Parathyroid adenoma (tissue), 2 donors: ENCODE measurements at regions not wholly inside any gene's neighbourhood (a gene's known extent, or its start where the extent isn't known, plus 50 kb on each side); places are given as distances from the start of the nearest gene placed in this dataset.

ENCODE experiments used
- H2AFZ ChIP-seq: fragments of 300-600 bp; sonication (generic); one replicate; pipeline ENCODE4 v1.7.0; 2017; ENCODE audit warnings: antibody characterized with exemption, mild to moderate bottlenecking
- H3K27ac ChIP-seq: fragments of 300-600 bp; sonication (generic); one replicate; pipeline ENCODE4 v1.7.0; 2017
- H3K27me3 ChIP-seq: fragments of 300-600 bp; sonication (generic); one replicate; pipeline ENCODE4 v1.7.0; 2017; ENCODE audit warnings: low read length; ENCODE audit not compliant: control insufficient read depth, insufficient read depth
- H3K36me3 ChIP-seq: fragments of 300-600 bp; sonication (generic); one replicate; pipeline ENCODE4 v1.7.0; 2017; ENCODE audit warnings: low read length; ENCODE audit not compliant: control insufficient read depth, insufficient read depth
- H3K4me1 ChIP-seq: fragments of 300-600 bp; sonication (generic); one replicate; pipeline ENCODE4 v1.7.0; 2017; ENCODE audit warnings: control low read depth
- H3K4me2 ChIP-seq: fragments of 300-600 bp; sonication (generic); one replicate; pipeline ENCODE4 v1.7.0; 2017; ENCODE audit warnings: low read length
- H3K4me3 ChIP-seq: fragments of 300-600 bp; sonication (generic); one replicate; pipeline ENCODE4 v1.7.0; 2017; ENCODE audit warnings: low read depth, low read length
- H3K79me2 ChIP-seq: fragments of 300-600 bp; sonication (generic); one replicate; pipeline ENCODE4 v1.7.0; 2017; ENCODE audit warnings: control low read depth
- H3K9ac ChIP-seq: fragments of 300-600 bp; sonication (generic); one replicate; pipeline ENCODE4 v1.7.0; 2017; ENCODE audit warnings: mild to moderate bottlenecking
- H3K9me3 ChIP-seq: fragments of 300-600 bp; sonication (generic); one replicate; pipeline ENCODE4 v1.7.0; 2017; ENCODE audit warnings: low read length; ENCODE audit not compliant: control insufficient read depth
- TF ChIP-seq, protein P1 (sequence below): fragments of 300-600 bp; sonication (generic); IDR thresholded peaks from one replicate; pipeline ENCODE4 v1.7.0; 2017; ENCODE audit warnings: antibody characterized with exemption, mild to moderate bottlenecking
- donor health status: primary hyperparathyroidism.

DNA sequence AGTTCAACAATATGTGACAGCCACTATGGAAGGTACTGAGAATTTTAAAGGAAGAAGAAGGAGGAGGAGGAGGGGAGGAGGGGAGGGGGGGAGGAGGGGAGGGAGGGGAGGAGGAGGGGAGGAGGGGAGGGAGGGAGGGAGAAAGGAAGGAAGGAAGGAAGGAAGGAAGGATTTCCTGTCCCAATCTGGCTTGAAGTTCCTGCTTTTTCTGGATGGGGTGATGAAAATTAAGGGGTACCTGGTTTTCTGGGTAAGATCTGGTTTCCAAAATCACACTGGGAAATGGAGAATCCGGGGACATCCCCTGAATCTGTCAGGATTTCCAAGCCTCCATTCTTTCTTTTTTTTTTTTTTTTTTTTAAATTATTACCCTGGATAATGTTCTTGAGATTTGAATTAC is 271.8 kb downstream of the MTX2 start:
- Histone ChIP-seq H3K27me3 (no peaks in the 10 kb centered on the region), H3K36me3 (no peaks in the 10 kb centered on the region), H3K9ac (no peak overlapping the region), H3K27ac (no peak overlapping the region), H3K4me2 (no peak overlapping the region), H3K4me3 (no peak overlapping the region), H3K9me3 (no peaks in the 10 kb centered on the region), H3K79me2 (no peaks in the 10 kb centered on the region), H2AFZ (no peak overlapping the region), H3K4me1 (no peaks in the 10 kb centered on the region)
- TF ChIP-seq, protein P1, sequence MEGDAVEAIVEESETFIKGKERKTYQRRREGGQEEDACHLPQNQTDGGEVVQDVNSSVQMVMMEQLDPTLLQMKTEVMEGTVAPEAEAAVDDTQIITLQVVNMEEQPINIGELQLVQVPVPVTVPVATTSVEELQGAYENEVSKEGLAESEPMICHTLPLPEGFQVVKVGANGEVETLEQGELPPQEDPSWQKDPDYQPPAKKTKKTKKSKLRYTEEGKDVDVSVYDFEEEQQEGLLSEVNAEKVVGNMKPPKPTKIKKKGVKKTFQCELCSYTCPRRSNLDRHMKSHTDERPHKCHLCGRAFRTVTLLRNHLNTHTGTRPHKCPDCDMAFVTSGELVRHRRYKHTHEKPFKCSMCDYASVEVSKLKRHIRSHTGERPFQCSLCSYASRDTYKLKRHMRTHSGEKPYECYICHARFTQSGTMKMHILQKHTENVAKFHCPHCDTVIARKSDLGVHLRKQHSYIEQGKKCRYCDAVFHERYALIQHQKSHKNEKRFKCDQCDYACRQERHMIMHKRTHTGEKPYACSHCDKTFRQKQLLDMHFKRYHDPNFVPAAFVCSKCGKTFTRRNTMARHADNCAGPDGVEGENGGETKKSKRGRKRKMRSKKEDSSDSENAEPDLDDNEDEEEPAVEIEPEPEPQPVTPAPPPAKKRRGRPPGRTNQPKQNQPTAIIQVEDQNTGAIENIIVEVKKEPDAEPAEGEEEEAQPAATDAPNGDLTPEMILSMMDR: no peak

DNA sequence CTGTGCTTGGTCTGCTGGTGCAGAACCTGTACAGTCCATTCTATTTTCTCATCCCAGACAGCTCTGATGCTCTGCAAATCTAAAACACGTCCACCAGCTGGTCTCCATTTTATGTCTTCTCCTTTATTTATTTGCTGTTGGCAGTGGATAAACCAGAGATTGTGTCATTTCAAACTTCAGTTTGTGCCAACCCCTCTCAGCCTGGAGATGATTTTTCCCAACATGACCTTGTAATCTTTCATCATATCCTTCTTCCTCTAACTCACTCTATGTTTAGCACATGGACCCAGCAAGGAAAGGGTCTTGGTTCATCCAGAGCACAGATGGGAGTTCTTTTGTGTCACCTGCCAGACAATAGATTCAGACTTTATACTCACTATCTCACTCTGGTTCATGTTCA is 273.2 kb downstream of the MTX2 start:
- Histone ChIP-seq H3K4me1 (no peaks in the 10 kb centered on the region), H3K36me3 (no peaks in the 10 kb centered on the region), H3K4me3 (no peak overlapping the region), H3K9ac (no peak overlapping the region), H3K9me3 (no peaks in the 10 kb centered on the region), H3K27me3 (no peaks in the 10 kb centered on the region), H3K27ac (no peak overlapping the region), H3K4me2 (no peak overlapping the region), H2AFZ (no peak overlapping the region), H3K79me2 (no peaks in the 10 kb centered on the region)
- TF ChIP-seq, protein P1: no peak

DNA sequence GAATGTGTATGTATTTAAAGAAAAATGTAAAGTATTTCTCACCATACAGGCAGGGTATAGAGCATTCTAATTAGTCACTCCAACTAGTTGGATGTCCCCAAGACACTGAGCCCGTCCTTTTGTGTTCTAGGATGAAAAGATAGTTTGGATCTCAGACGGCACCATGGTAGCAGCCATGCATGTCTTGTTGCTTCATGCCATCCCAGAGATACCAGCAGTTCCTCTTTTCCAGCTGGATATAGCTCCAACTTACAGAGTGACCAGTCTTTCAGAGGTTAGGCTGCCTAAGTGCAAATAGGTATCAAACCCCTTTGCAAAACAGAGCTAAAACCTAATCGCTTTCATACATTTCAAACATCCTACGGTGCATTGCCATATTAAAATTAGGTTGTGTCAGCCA is 275.3 kb downstream of the MTX2 start:
- Histone ChIP-seq H3K36me3 (no peaks in the 10 kb centered on the region), H3K27me3 (no peaks in the 10 kb centered on the region), H3K4me3 (no peak overlapping the region), H3K79me2 (no peaks in the 10 kb centered on the region), H3K9ac (no peak overlapping the region), H3K9me3 (no peaks in the 10 kb centered on the region), H3K4me1 (no peaks in the 10 kb centered on the region), H3K27ac (no peak overlapping the region), H2AFZ (no peak overlapping the region), H3K4me2 (no peak overlapping the region)
- TF ChIP-seq, protein P1: no peak

DNA sequence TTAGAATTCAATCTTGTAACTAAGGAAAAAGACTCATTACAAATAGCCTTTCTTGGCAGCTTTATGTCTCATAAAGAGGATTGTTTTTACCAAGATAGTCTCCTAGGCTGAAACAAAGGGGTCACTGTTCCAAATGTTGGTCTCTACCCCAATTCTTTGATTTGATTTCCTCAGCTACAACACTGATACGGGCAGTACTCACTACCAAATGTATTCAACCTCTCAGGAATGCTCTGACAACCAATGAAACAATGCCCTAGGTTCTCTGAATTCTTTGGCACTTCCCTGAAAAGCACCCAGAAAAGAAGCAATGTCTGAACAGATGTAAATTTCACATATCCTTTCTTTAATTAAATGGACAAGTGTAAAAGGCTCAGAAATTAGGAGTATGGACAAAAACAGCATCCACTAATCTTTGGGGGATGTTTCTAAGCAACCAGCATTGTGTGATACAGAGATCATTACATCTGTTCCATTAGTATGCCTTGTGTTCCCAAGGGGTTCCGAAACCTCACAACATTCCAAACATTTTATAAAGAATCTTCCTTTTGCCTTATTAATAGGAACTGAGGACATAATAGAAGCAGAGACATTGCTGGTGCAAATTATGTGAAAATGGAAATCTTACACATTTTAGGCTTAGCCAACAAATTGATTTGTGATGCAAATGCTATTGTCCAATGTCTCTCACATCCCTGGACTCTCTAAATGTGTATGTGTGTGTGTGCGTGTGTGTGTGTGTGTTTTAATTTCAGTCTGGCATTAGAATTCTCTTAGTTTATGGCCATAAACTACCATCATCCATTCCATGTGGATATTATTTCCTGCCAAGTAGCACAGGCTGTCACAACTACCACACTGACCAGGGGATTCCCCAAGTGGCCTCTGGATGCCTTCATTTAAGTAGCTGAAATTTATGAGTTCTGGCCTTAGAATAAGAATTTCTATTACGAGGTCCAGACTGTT is 276.0 kb downstream of the MTX2 start:
- H3K36me3 ChIP-seq: no peaks in the 10 kb centered on the region
- H2AFZ ChIP-seq: no peak overlapping the region
- H3K4me1 ChIP-seq: no peaks in the 10 kb centered on the region
- no peak overlapping the region for H3K4me2 ChIP-seq
- H3K4me3 ChIP-seq: no peak overlapping the region
- no peaks in the 10 kb centered on the region for H3K9me3 ChIP-seq
- H3K9ac ChIP-seq: no peak overlapping the region
- no peaks in the 10 kb centered on the region for H3K27me3 ChIP-seq
- no peaks in the 10 kb centered on the region for H3K79me2 ChIP-seq
- TF ChIP-seq, protein P1: no peak
- no peak overlapping the region for H3K27ac ChIP-seq

DNA sequence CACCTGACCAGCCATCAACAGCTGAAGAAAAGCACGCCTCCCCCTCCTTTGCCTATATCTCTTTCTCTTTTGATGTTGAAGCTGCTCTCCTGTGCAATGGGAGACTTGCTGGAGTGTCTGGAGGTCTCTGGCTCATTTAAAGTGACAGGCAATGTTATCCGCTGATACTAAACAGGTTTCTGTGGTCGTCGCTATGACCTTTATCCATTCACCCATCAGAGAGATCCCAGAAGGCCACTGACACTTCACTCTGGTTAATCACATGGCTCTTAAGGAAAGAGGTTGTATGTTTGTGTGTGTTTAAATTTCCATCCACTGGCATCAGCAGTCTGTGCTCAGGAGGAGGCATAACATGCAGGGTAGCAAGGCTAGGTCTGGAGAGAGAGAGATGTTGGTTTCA is 277.3 kb downstream of the MTX2 start:
- Histone ChIP-seq H3K4me3 (no peak overlapping the region), H3K9ac (no peak overlapping the region), H2AFZ (no peak overlapping the region), H3K27ac (no peak overlapping the region), H3K79me2 (no peaks in the 10 kb centered on the region), H3K9me3 (no peaks in the 10 kb centered on the region), H3K36me3 (no peaks in the 10 kb centered on the region), H3K27me3 (no peaks in the 10 kb centered on the region), H3K4me1 (no peaks in the 10 kb centered on the region), H3K4me2 (no peak overlapping the region)
- TF ChIP-seq, protein P1: no peak
